ENCODE measurements at regions not wholly inside any gene's neighbourhood (a gene's known extent, or its start where the extent isn't known, plus 50 kb on each side); places are given as distances from the start of the nearest gene placed in this dataset.
A peak's percentile ranks its signal among the peaks of the same experiment; 100 is the strongest.

GRCh38 chr20:17878912-17879602 is 89.5 kb downstream of the SNX5 start:
- peaks cover 18% of the 10 kb centered on the region for H3K4me1 Mint-ChIP-seq (ENCODE audit: low read depth)
- no peaks in the 10 kb centered on the region for H3K27me3 Mint-ChIP-seq (ENCODE audit: low read depth)
- peak overlapping the region; percentile 74 for H3K27ac Mint-ChIP-seq
- H3K9me3 Mint-ChIP-seq = no peaks in the 10 kb centered on the region
- H3K4me3 Mint-ChIP-seq (ENCODE audit: low read depth) = peak overlapping the region; percentile 6
- H3K36me3 Mint-ChIP-seq (ENCODE audit: low read depth) = no peaks in the 10 kb centered on the region
- intact Hi-C loops (cut with micrococcal nuclease) = loop anchor here (2.0 kb wide), 1 partner anchor 16 kb away; no protein-coding TSS in a partner anchor
- no peak for DNase-seq (ENCODE audit: low spot score)

- DNase-seq (ENCODE audit: low spot score) = no peak
- H3K4me3 Mint-ChIP-seq (ENCODE audit: low read depth) = no peak overlapping the region
- no peaks in the 10 kb centered on the region for H3K27me3 Mint-ChIP-seq (ENCODE audit: low read depth)
- intact Hi-C loops (cut with micrococcal nuclease) = loop anchor here (2.0 kb wide), 1 partner anchor 17 kb away; no protein-coding TSS in a partner anchor
- H3K27ac Mint-ChIP-seq = peak overlapping the region; percentile 74
- H3K36me3 Mint-ChIP-seq (ENCODE audit: low read depth) = no peaks in the 10 kb centered on the region
- no peaks in the 10 kb centered on the region for H3K9me3 Mint-ChIP-seq
- H3K4me1 Mint-ChIP-seq (ENCODE audit: low read depth) = peaks cover 18% of the 10 kb centered on the region
These were observed 90.3 kb downstream of the SNX5 start for GRCh38 chr20:17878069-17878911.

- peaks cover 25% of the 10 kb centered on the region for H3K4me1 Mint-ChIP-seq (ENCODE audit: low read depth)
- intact Hi-C loops (cut with micrococcal nuclease) = no loop called here
- DNase-seq (ENCODE audit: low spot score) = no peak
- no peak overlapping the region for H3K4me3 Mint-ChIP-seq (ENCODE audit: low read depth)
- H3K27me3 Mint-ChIP-seq (ENCODE audit: low read depth) = peaks cover 4% of the 10 kb centered on the region
- no peaks in the 10 kb centered on the region for H3K36me3 Mint-ChIP-seq (ENCODE audit: low read depth)
- H3K9me3 Mint-ChIP-seq = no peaks in the 10 kb centered on the region
- H3K27ac Mint-ChIP-seq = no peak overlapping the region
These were observed 92.6 kb downstream of the SNX5 start for GRCh38 chr20:17875981-17876385.

- intact Hi-C loops (cut with micrococcal nuclease) = no loop called here
- no peaks in the 10 kb centered on the region for H3K36me3 Mint-ChIP-seq (ENCODE audit: low read depth)
- no peaks in the 10 kb centered on the region for H3K9me3 Mint-ChIP-seq
- DNase-seq (ENCODE audit: low spot score) = no peak
- H3K4me3 Mint-ChIP-seq (ENCODE audit: low read depth) = no peak overlapping the region
- no peak overlapping the region for H3K27ac Mint-ChIP-seq
- peaks cover 25% of the 10 kb centered on the region for H3K4me1 Mint-ChIP-seq (ENCODE audit: low read depth)
- peaks cover 9% of the 10 kb centered on the region for H3K27me3 Mint-ChIP-seq (ENCODE audit: low read depth)
These were observed 93.3 kb downstream of the SNX5 start for GRCh38 chr20:17875106-17875980.

- H3K4me1 Mint-ChIP-seq (ENCODE audit: low read depth) = peaks cover 25% of the 10 kb centered on the region
- H3K36me3 Mint-ChIP-seq (ENCODE audit: low read depth) = no peaks in the 10 kb centered on the region
- no peak overlapping the region for H3K27ac Mint-ChIP-seq
- intact Hi-C loops (cut with micrococcal nuclease) = no loop called here
- no peak for DNase-seq (ENCODE audit: low spot score)
- H3K9me3 Mint-ChIP-seq = no peaks in the 10 kb centered on the region
- no peak overlapping the region for H3K4me3 Mint-ChIP-seq (ENCODE audit: low read depth)
- peaks cover 9% of the 10 kb centered on the region for H3K27me3 Mint-ChIP-seq (ENCODE audit: low read depth)
These were observed 94.1 kb downstream of the SNX5 start for GRCh38 chr20:17874271-17875105.

- H3K27ac Mint-ChIP-seq = no peak overlapping the region
- H3K4me1 Mint-ChIP-seq (ENCODE audit: low read depth) = peaks cover 19% of the 10 kb centered on the region
- no peaks in the 10 kb centered on the region for H3K36me3 Mint-ChIP-seq (ENCODE audit: low read depth)
- intact Hi-C loops (cut with micrococcal nuclease) = no loop called here
- DNase-seq (ENCODE audit: low spot score) = no peak
- no peak overlapping the region for H3K4me3 Mint-ChIP-seq (ENCODE audit: low read depth)
- H3K27me3 Mint-ChIP-seq (ENCODE audit: low read depth) = peaks cover 13% of the 10 kb centered on the region
- H3K9me3 Mint-ChIP-seq = no peaks in the 10 kb centered on the region
These were observed 95.0 kb downstream of the SNX5 start for GRCh38 chr20:17873410-17874270.

- Mint-ChIP-seq H3K36me3 (ENCODE audit: low read depth) (no peaks in the 10 kb centered on the region), H3K4me1 (ENCODE audit: low read depth) (peaks cover 14% of the 10 kb centered on the region), H3K4me3 (ENCODE audit: low read depth) (no peak overlapping the region), H3K27me3 (ENCODE audit: low read depth) (peaks cover 19% of the 10 kb centered on the region), H3K27ac (no peak overlapping the region), H3K9me3 (no peaks in the 10 kb centered on the region)
- DNase-seq (ENCODE audit: low spot score) = no peak
- intact Hi-C loops (cut with micrococcal nuclease) = no loop called here
These were observed 95.6 kb downstream of the SNX5 start for GRCh38 chr20:17872959-17873358.

- no peak overlapping the region for H3K4me3 Mint-ChIP-seq (ENCODE audit: low read depth)
- H3K9me3 Mint-ChIP-seq = no peaks in the 10 kb centered on the region
- H3K4me1 Mint-ChIP-seq (ENCODE audit: low read depth) = peaks cover 14% of the 10 kb centered on the region
- intact Hi-C loops (cut with micrococcal nuclease) = no loop called here
- H3K27me3 Mint-ChIP-seq (ENCODE audit: low read depth) = peaks cover 19% of the 10 kb centered on the region
- no peak overlapping the region for H3K27ac Mint-ChIP-seq
- no peak for DNase-seq (ENCODE audit: low spot score)
- H3K36me3 Mint-ChIP-seq (ENCODE audit: low read depth) = no peaks in the 10 kb centered on the region
These were observed 96.2 kb downstream of the SNX5 start for GRCh38 chr20:17872434-17872833.

GRCh38 chr20:17871886-17872285 is 96.7 kb downstream of the SNX5 start:
- intact Hi-C loops (cut with micrococcal nuclease) = no loop called here
- no peak overlapping the region for H3K4me3 Mint-ChIP-seq (ENCODE audit: low read depth)
- no peaks in the 10 kb centered on the region for H3K9me3 Mint-ChIP-seq
- DNase-seq (ENCODE audit: low spot score) = no peak
- H3K27me3 Mint-ChIP-seq (ENCODE audit: low read depth) = peaks cover 22% of the 10 kb centered on the region
- no peak overlapping the region for H3K27ac Mint-ChIP-seq
- H3K4me1 Mint-ChIP-seq (ENCODE audit: low read depth) = peaks cover 12% of the 10 kb centered on the region
- H3K36me3 Mint-ChIP-seq (ENCODE audit: low read depth) = no peaks in the 10 kb centered on the region

- H3K27ac Mint-ChIP-seq = no peak overlapping the region
- peaks cover 12% of the 10 kb centered on the region for H3K4me1 Mint-ChIP-seq (ENCODE audit: low read depth)
- H3K27me3 Mint-ChIP-seq (ENCODE audit: low read depth) = peaks cover 25% of the 10 kb centered on the region
- H3K4me3 Mint-ChIP-seq (ENCODE audit: low read depth) = no peak overlapping the region
- no peaks in the 10 kb centered on the region for H3K36me3 Mint-ChIP-seq (ENCODE audit: low read depth)
- no peak for DNase-seq (ENCODE audit: low spot score)
- no peaks in the 10 kb centered on the region for H3K9me3 Mint-ChIP-seq
- intact Hi-C loops (cut with micrococcal nuclease) = no loop called here
These were observed 97.4 kb downstream of the SNX5 start for GRCh38 chr20:17871181-17871580.

GRCh38 chr20:17870086-17870740 is 98.4 kb downstream of the SNX5 start:
- H3K9me3 Mint-ChIP-seq = no peaks in the 10 kb centered on the region
- no peak overlapping the region for H3K27ac Mint-ChIP-seq
- no peak overlapping the region for H3K4me3 Mint-ChIP-seq (ENCODE audit: low read depth)
- no peaks in the 10 kb centered on the region for H3K36me3 Mint-ChIP-seq (ENCODE audit: low read depth)
- peaks cover 12% of the 10 kb centered on the region for H3K4me1 Mint-ChIP-seq (ENCODE audit: low read depth)
- DNase-seq (ENCODE audit: low spot score) = no peak
- peaks cover 27% of the 10 kb centered on the region for H3K27me3 Mint-ChIP-seq (ENCODE audit: low read depth)
- intact Hi-C loops (cut with micrococcal nuclease) = no loop called here
